Endothelial cell of umbilical vein (primary cell): ENCODE measurements at regions not wholly inside any gene's neighbourhood (a gene's known extent, or its start where the extent isn't known, plus 50 kb on each side); places are given as distances from the start of the nearest gene placed in this dataset.

Source experiments
- BruUV-seq: library from RNA; stranded (reverse); fragments of 400-500 nt; replicated peaks from 2 replicates; lab custom pipeline; 2021; lab: Mats Ljungman, UMichigan
- CTCF ChIA-PET: fragments of 300-600, 350-600 bp; sonication (Branson Sonifier 250); formaldehyde crosslinking; loops from one replicate; lab custom pipeline; 2021; ENCODE audit warnings: antibody characterized with exemption, inconsistent platforms; lab: Charles Lee
- POLR2A ChIA-PET: fragments of 300-600, 350-600 bp; sonication (Branson Sonifier 250); formaldehyde crosslinking; loops from one replicate; lab custom pipeline; 2021; ENCODE audit warnings: antibody characterized with exemption, inconsistent platforms; lab: Charles Lee
- DNase-seq: peaks from one replicate; pipeline ENCODE4 v3.0.0-alpha.2; 2011; ENCODE audit warnings: low read depth, low spot score
- FAIRE-seq: peaks from 2 replicates; lab custom pipeline; 2011; peaks lifted over from hg19 to GRCh38; lab: Jason Lieb, UNC
- H2AFZ ChIP-seq: 2 replicates; pipeline ENCODE4 v1.6.0; 2012; ENCODE audit warnings: low read depth, low read length, control low read depth, inconsistent platforms
- H3K27ac ChIP-seq: 2 replicates; pipeline ENCODE4 v1.5.1; 2011; ENCODE audit warnings: low read depth, mild to moderate bottlenecking, control low read depth, low read length, moderate library complexity; ENCODE audit not compliant: insufficient read depth
- H3K27me3 ChIP-seq, 2 experiments: 2 replicates each; pipeline versions ENCODE4 v1.6.0 to v1.6.1; 2011; ENCODE audit warnings: low read length in 2 of 2, mixed read lengths in 1 of 2; ENCODE audit not compliant: control insufficient read depth in 2 of 2, insufficient read depth in 2 of 2
- H3K36me3 ChIP-seq, 2 experiments: 2 replicates in 1 of 2; 3 replicates in 1 of 2; pipeline ENCODE4 v1.5.1; 2011; ENCODE audit warnings: low read length in 2 of 2, mild to moderate bottlenecking in 1 of 2, moderate library complexity in 1 of 2; ENCODE audit not compliant: control insufficient read depth in 2 of 2, insufficient read depth in 2 of 2; ENCODE audit errors: extremely low read depth in 1 of 2
- H3K4me1 ChIP-seq: 3 replicates; pipeline ENCODE4 v1.5.1; 2011; ENCODE audit warnings: mild to moderate bottlenecking, low read length; ENCODE audit not compliant: control insufficient read depth, insufficient read depth; ENCODE audit errors: extremely low read depth
- H3K4me2 ChIP-seq: 2 replicates; pipeline ENCODE4 v1.6.1; 2011; ENCODE audit warnings: low read length, control low read depth, mixed read lengths; ENCODE audit not compliant: insufficient read depth
- H3K4me3 ChIP-seq, 3 experiments: fragments of 200-600 bp in 1 of 3; sonication (generic), shearing (Covaris generic) in 1 of 3; replicated peaks in 1 of 3; 2 replicates each; pipeline ENCODE4 v1.5.1; 2011 to 2016; ENCODE audit warnings: control low read depth in 3 of 3, low read length in 3 of 3, mild to moderate bottlenecking in 2 of 3, inconsistent platforms in 1 of 3, low read depth in 1 of 3, moderate library complexity in 1 of 3; ENCODE audit not compliant: insufficient read depth in 1 of 3
- H3K79me2 ChIP-seq: 2 replicates; pipeline ENCODE4 v1.6.0; 2012; ENCODE audit warnings: low read length, inconsistent platforms; ENCODE audit not compliant: control insufficient read depth, insufficient read depth
- H3K9ac ChIP-seq: replicated peaks from 2 replicates; pipeline ENCODE3; 2011; ENCODE audit warnings: low read length, control low read depth; ENCODE audit not compliant: insufficient read depth; ENCODE audit errors: extremely low read depth
- H3K9me1 ChIP-seq: replicated peaks from 3 replicates; pipeline ENCODE4 v1.6.0; 2011; ENCODE audit warnings: mild to moderate bottlenecking, low read length; ENCODE audit not compliant: control insufficient read depth, insufficient read depth; ENCODE audit errors: extremely low read depth
- H3K9me3 ChIP-seq: replicated peaks from 2 replicates; pipeline ENCODE4 v1.5.1; 2012; ENCODE audit warnings: low read length, inconsistent platforms; ENCODE audit not compliant: control insufficient read depth, insufficient read depth
- H4K20me1 ChIP-seq: replicated peaks from 2 replicates; pipeline ENCODE3; 2011; ENCODE audit warnings: mild to moderate bottlenecking, low read length; ENCODE audit not compliant: control insufficient read depth, insufficient read depth; ENCODE audit errors: extremely low read depth
- EZH2 ChIP-seq: IDR thresholded peaks from 2 replicates; pipeline ENCODE4 v1.6.1; 2012; ENCODE audit warnings: borderline replicate concordance, low read depth, mild to moderate bottlenecking, moderate library complexity, low read length, inconsistent platforms; ENCODE audit not compliant: severe bottlenecking
- FOS ChIP-seq: IDR thresholded peaks from 2 replicates; pipeline ENCODE4 v1.6.1; 2011; ENCODE audit warnings: mild to moderate bottlenecking, low read length, moderate library complexity, borderline replicate concordance; ENCODE audit not compliant: insufficient read depth
- GATA2 ChIP-seq: IDR thresholded peaks from 2 replicates; pipeline ENCODE4 v1.7.0; 2011; ENCODE audit warnings: low read depth, mild to moderate bottlenecking, moderate library complexity, mixed read lengths, low read length; ENCODE audit not compliant: insufficient read length, insufficient read depth
- JUN ChIP-seq: IDR thresholded peaks from 2 replicates; pipeline ENCODE4 v1.6.1; 2011; ENCODE audit warnings: borderline replicate concordance, low read depth; ENCODE audit not compliant: insufficient read length, insufficient read depth
- MYC ChIP-seq: IDR thresholded peaks from one replicate; pipeline ENCODE4 v1.6.1; 2011; ENCODE audit warnings: mild to moderate bottlenecking, low read depth, low read length
- POLR2A ChIP-seq: IDR thresholded peaks from 2 replicates; pipeline ENCODE4 v1.6.1; 2012; ENCODE audit warnings: low read depth, mild to moderate bottlenecking, control low read depth, low read length
- POLR2AphosphoS5 ChIP-seq: IDR thresholded peaks from 2 replicates; pipeline ENCODE4 v1.6.1; 2012; ENCODE audit warnings: low read depth, mild to moderate bottlenecking, control low read depth, low read length, moderate library complexity; ENCODE audit not compliant: insufficient read depth
- dilution Hi-C: fragments of 300-500 bp; cut with MboI; formaldehyde crosslinking; loops from one replicate; pipeline ENCODE4 v1.15.0; 2019; ENCODE audit warnings: low sequenced_read_pairs; ENCODE audit not compliant: extremely low pct_ligation_motif_present
- intact Hi-C: fragments of 100-400 bp; cut with micrococcal nuclease; formaldehyde crosslinking; loops from one replicate; pipeline ENCODE4 v1.10.0; 2022
- TF ChIP-seq, protein P1 (sequence below): IDR thresholded peaks from 2 replicates; pipeline ENCODE4 v1.6.1; 2011; ENCODE audit not compliant: insufficient read depth, insufficient read length
- TF ChIP-seq, protein P2 (sequence below), 2 donors: IDR thresholded peaks; 1 replicate in 1 of 2; 2 replicates in 1 of 2; pipeline ENCODE4 v1.5.1; 2011; ENCODE audit warnings: low read length in 2 of 2, mild to moderate bottlenecking in 2 of 2, moderate library complexity in 2 of 2, control low read depth in 1 of 2, inconsistent platforms in 1 of 2, low read depth in 1 of 2; ENCODE audit not compliant: insufficient read depth in 1 of 2; ENCODE audit errors: extremely low read depth in 1 of 2

DNA sequence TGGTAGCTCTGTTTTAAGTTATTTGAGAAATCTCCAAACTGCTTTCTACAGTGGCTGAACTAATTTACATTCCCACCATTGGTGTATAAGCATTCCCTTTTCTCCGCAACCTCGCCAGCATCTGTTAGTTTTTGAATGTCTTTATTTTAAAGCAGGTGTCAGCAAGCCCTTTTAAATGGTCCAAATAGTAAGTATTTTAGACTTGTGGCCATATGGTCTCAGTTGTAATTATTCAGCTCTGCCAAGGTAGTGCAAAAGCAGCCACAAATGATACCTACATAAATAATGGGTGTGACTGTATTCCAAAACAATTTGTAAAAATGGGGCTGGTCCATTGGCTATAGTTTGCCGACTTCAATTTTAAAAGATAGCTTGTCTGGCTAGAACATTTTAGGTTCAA lies 58.7 kb upstream of the TMTC4 start:
- no peak for TF ChIP-seq FOS
- no peak for TF ChIP-seq POLR2A
- TF ChIP-seq, protein P1, sequence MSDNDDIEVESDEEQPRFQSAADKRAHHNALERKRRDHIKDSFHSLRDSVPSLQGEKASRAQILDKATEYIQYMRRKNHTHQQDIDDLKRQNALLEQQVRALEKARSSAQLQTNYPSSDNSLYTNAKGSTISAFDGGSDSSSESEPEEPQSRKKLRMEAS, result no peak
- TF ChIP-seq POLR2AphosphoS5, result no peak
- no peak for TF ChIP-seq JUN
- TF ChIP-seq, protein P2, sequence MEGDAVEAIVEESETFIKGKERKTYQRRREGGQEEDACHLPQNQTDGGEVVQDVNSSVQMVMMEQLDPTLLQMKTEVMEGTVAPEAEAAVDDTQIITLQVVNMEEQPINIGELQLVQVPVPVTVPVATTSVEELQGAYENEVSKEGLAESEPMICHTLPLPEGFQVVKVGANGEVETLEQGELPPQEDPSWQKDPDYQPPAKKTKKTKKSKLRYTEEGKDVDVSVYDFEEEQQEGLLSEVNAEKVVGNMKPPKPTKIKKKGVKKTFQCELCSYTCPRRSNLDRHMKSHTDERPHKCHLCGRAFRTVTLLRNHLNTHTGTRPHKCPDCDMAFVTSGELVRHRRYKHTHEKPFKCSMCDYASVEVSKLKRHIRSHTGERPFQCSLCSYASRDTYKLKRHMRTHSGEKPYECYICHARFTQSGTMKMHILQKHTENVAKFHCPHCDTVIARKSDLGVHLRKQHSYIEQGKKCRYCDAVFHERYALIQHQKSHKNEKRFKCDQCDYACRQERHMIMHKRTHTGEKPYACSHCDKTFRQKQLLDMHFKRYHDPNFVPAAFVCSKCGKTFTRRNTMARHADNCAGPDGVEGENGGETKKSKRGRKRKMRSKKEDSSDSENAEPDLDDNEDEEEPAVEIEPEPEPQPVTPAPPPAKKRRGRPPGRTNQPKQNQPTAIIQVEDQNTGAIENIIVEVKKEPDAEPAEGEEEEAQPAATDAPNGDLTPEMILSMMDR (IDR thresholded peaks at IDR 0.05; ENCODE audit: extremely low read depth in 1 of 2, insufficient read depth in 1 of 2, low read depth in 1 of 2, low read length in 2 of 2), result no peak
- TF ChIP-seq GATA2, result no peak
- TF ChIP-seq MYC, result no peak
- no peak for TF ChIP-seq EZH2
- Histone ChIP-seq H3K27me3 (no peaks in the 10 kb centered on the region), H3K4me2 (no peak overlapping the region), H3K27ac (no peak overlapping the region), H3K4me3 (no peak overlapping the region), H3K4me1 (no peaks in the 10 kb centered on the region), H3K36me3 (no peaks in the 10 kb centered on the region), H3K9ac (no peak overlapping the region), H2AFZ (no peak overlapping the region), H3K9me3 (no peaks in the 10 kb centered on the region), H4K20me1 (no peaks in the 10 kb centered on the region), H3K9me1 (no peaks in the 10 kb centered on the region), H3K79me2 (no peaks in the 10 kb centered on the region)
- dilution Hi-C loops, result no loop called here
- CTCF ChIA-PET, result interaction anchor here (1.2 kb wide), 1 partner anchor 11 kb away, joined by 4 read pairs; no protein-coding TSS in a partner anchor
- FAIRE-seq (no peak), DNase-seq (no peak)
- intact Hi-C loops, result no loop called here
- POLR2A ChIA-PET, result no interaction called here
- no TSS peak for BruUV-seq
